HepG2 (cell line): ENCODE measurements at regions not wholly inside any gene's neighbourhood (a gene's known extent, or its start where the extent isn't known, plus 50 kb on each side); places are given as distances from the start of the nearest gene placed in this dataset.

Experiments used
- CEBPB ChIP-seq: IDR thresholded peaks from 2 replicates; pipeline ENCODE4 v1.6.1; 2011; ENCODE audit warnings: low read depth, low read length, improper control_type of control experiment, borderline replicate concordance
- CENPX ChIP-seq: sonication (generic); formaldehyde crosslinking; IDR thresholded peaks from 2 replicates; pipeline ENCODE4 v1.9.0; 2021; ENCODE audit warnings: mild to moderate bottlenecking, missing genetic modification reagents, moderate library complexity
- CHD2 ChIP-seq: IDR thresholded peaks from 2 replicates; pipeline ENCODE4 v1.6.1; 2011; ENCODE audit warnings: low read depth, low read length, improper control_type of control experiment
- CREM ChIP-seq, 2 experiments: sonication (generic) in 1 of 2; formaldehyde crosslinking in 1 of 2; IDR thresholded peaks; 2 replicates each; pipeline versions ENCODE4 v1.4.0 to v1.6.1; 2016 to 2020; ENCODE audit warnings: antibody characterized with exemption in 1 of 2, mild to moderate bottlenecking in 1 of 2, missing genetic modification reagents in 1 of 2
- FOXA3 ChIP-seq: IDR thresholded peaks from 2 replicates; pipeline ENCODE4 v1.6.1; 2016; ENCODE audit warnings: missing genetic modification reagents, missing compliant biosample characterization
- GTF3A ChIP-seq: sonication (generic); formaldehyde crosslinking; conservative IDR thresholded peaks from 2 replicates; pipeline ENCODE4 v1.4.0; 2020; ENCODE audit warnings: mild to moderate bottlenecking, missing genetic modification reagents
- LRRFIP1 ChIP-seq: sonication (generic); formaldehyde crosslinking; conservative IDR thresholded peaks from 2 replicates; pipeline ENCODE4 v1.4.0; 2020; ENCODE audit warnings: missing genetic modification reagents
- MIER2 ChIP-seq: IDR thresholded peaks from 2 replicates; pipeline ENCODE4 v1.6.1; 2016; ENCODE audit warnings: missing biosample characterization, missing genetic modification reagents
- MYPOP ChIP-seq: sonication (generic); formaldehyde crosslinking; IDR thresholded peaks from 2 replicates; pipeline ENCODE4 v1.8.1; 2023; ENCODE audit warnings: mild to moderate bottlenecking, moderate library complexity, missing genetic modification reagents
- NBN ChIP-seq: fragments of 450-650 bp; conservative IDR thresholded peaks from 2 replicates; pipeline ENCODE4 v1.6.1; 2017
- POLR2G ChIP-seq: fragments of 200-400 bp; formaldehyde crosslinking; IDR thresholded peaks from 2 replicates; pipeline ENCODE4 v1.6.1; 2018; ENCODE audit warnings: mild to moderate bottlenecking, low read depth, low read length, moderate library complexity
- RBFOX2 ChIP-seq: fragments of 200-400 bp; formaldehyde crosslinking; IDR thresholded peaks from 2 replicates; pipeline ENCODE4 v1.6.1; 2017; ENCODE audit warnings: low read depth, mild to moderate bottlenecking, low read length
- RXRB ChIP-seq: IDR thresholded peaks from 2 replicates; pipeline ENCODE4 v1.6.1; 2016; ENCODE audit warnings: borderline replicate concordance, missing genetic modification reagents, missing compliant biosample characterization
- TFDP2 ChIP-seq: sonication (generic); formaldehyde crosslinking; IDR thresholded peaks from 2 replicates; pipeline ENCODE4 v1.4.0; 2020; ENCODE audit warnings: missing genetic modification reagents
- ZNF256 ChIP-seq: sonication (generic); formaldehyde crosslinking; conservative IDR thresholded peaks from 2 replicates; pipeline ENCODE4 v1.4.0; 2020; ENCODE audit warnings: missing genetic modification reagents
- ZNF263 ChIP-seq: sonication (generic); formaldehyde crosslinking; IDR thresholded peaks from 2 replicates; pipeline ENCODE4 v1.4.0; 2020; ENCODE audit warnings: missing genetic modification reagents
- ZNF33B ChIP-seq: sonication (generic); formaldehyde crosslinking; IDR thresholded peaks from 2 replicates; pipeline ENCODE4 v1.5.1; 2020; ENCODE audit warnings: mild to moderate bottlenecking, missing genetic modification reagents
- ZNF549 ChIP-seq: sonication (generic); formaldehyde crosslinking; IDR thresholded peaks from 2 replicates; pipeline ENCODE4 v1.5.0; 2020; ENCODE audit warnings: missing genetic modification reagents
- TF ChIP-seq, protein P1 (sequence below): sonication (generic); formaldehyde crosslinking; IDR thresholded peaks from 2 replicates; pipeline ENCODE4 v1.9.0; 2021; ENCODE audit warnings: missing genetic modification reagents, borderline replicate concordance
- TF ChIP-seq, protein P2 (sequence below): sonication (generic); formaldehyde crosslinking; IDR thresholded peaks from 2 replicates; pipeline ENCODE4 v1.5.1; 2020; ENCODE audit warnings: missing genetic modification reagents, mild to moderate bottlenecking, borderline replicate concordance
- TF ChIP-seq, protein P3 (sequence below): sonication (generic); formaldehyde crosslinking; IDR thresholded peaks from 2 replicates; pipeline ENCODE4 v1.5.1; 2020; ENCODE audit warnings: missing genetic modification reagents, mild to moderate bottlenecking, borderline replicate concordance

DNA sequence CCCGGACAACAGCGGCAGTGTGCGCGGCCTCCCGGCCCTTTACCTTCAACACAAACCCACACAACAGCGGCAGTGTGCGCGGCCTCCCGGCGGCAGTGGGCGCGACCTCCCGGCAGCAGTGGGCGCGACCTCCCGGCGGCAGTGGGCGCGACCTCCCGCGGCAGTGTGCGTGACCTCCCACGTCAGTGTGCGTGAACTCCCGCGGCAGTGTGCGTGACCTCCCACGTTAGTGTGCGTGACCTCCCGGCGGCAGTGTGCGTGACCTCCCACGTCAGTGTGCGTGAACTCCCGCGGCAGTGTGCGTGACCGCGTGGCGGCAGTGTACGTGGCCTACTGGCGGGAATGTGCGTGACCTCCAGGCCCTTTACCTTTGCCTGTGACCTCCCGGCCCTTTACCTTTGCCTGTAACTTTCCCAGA lies 576.6 kb upstream of the FRG1 start (continued):
- no peak for TF ChIP-seq CENPX (CRISPR knock-in tag)
- no peak for TF ChIP-seq NBN
- no peak for TF ChIP-seq ZNF33B (CRISPR knock-in tag)
- no peak for TF ChIP-seq MYPOP (CRISPR knock-in tag)
- peak; percentile 49; the same call in 1 of the 2 replicates for TF ChIP-seq POLR2G
- TF ChIP-seq MIER2: no peak
- TF ChIP-seq, protein P1, sequence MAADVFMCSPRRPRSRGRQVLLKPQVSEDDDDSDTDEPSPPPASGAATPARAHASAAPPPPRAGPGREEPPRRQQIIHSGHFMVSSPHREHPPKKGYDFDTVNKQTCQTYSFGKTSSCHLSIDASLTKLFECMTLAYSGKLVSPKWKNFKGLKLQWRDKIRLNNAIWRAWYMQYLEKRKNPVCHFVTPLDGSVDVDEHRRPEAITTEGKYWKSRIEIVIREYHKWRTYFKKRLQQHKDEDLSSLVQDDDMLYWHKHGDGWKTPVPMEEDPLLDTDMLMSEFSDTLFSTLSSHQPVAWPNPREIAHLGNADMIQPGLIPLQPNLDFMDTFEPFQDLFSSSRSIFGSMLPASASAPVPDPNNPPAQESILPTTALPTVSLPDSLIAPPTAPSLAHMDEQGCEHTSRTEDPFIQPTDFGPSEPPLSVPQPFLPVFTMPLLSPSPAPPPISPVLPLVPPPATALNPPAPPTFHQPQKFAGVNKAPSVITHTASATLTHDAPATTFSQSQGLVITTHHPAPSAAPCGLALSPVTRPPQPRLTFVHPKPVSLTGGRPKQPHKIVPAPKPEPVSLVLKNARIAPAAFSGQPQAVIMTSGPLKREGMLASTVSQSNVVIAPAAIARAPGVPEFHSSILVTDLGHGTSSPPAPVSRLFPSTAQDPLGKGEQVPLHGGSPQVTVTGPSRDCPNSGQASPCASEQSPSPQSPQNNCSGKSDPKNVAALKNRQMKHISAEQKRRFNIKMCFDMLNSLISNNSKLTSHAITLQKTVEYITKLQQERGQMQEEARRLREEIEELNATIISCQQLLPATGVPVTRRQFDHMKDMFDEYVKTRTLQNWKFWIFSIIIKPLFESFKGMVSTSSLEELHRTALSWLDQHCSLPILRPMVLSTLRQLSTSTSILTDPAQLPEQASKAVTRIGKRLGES: no peak
- TF ChIP-seq GTF3A (CRISPR knock-in tag): no peak
- no peak for TF ChIP-seq CEBPB
- TF ChIP-seq ZNF549 (CRISPR knock-in tag): no peak
- TF ChIP-seq, protein P2, sequence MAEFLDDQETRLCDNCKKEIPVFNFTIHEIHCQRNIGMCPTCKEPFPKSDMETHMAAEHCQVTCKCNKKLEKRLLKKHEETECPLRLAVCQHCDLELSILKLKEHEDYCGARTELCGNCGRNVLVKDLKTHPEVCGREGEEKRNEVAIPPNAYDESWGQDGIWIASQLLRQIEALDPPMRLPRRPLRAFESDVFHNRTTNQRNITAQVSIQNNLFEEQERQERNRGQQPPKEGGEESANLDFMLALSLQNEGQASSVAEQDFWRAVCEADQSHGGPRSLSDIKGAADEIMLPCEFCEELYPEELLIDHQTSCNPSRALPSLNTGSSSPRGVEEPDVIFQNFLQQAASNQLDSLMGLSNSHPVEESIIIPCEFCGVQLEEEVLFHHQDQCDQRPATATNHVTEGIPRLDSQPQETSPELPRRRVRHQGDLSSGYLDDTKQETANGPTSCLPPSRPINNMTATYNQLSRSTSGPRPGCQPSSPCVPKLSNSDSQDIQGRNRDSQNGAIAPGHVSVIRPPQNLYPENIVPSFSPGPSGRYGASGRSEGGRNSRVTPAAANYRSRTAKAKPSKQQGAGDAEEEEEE (CRISPR knock-in tag): no peak
- TF ChIP-seq CREM (IDR thresholded peaks at IDR 0.05): peak; percentile 78
- TF ChIP-seq CREM (CRISPR knock-in tag; IDR thresholded peaks at IDR 0.05): no peak
- TF ChIP-seq, protein P3, sequence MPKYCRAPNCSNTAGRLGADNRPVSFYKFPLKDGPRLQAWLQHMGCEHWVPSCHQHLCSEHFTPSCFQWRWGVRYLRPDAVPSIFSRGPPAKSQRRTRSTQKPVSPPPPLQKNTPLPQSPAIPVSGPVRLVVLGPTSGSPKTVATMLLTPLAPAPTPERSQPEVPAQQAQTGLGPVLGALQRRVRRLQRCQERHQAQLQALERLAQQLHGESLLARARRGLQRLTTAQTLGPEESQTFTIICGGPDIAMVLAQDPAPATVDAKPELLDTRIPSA (CRISPR knock-in tag): no peak
- no peak for TF ChIP-seq ZNF263
- no peak for TF ChIP-seq ZNF256 (CRISPR knock-in tag)
- peak; percentile 30; the same call in 1 of the 2 replicates for TF ChIP-seq RXRB (CRISPR knock-in tag)
- TF ChIP-seq TFDP2: peak; percentile 83
- TF ChIP-seq RBFOX2: peak; percentile 74
- peak; percentile 41; the same call in 1 of the 2 replicates for TF ChIP-seq CHD2
- TF ChIP-seq LRRFIP1 (CRISPR knock-in tag): no peak
- TF ChIP-seq FOXA3 (CRISPR knock-in tag): no peak
